ENCODE measurements at regions not wholly inside any gene's neighbourhood (a gene's known extent, or its start where the extent isn't known, plus 50 kb on each side); places are given as distances from the start of the nearest gene placed in this dataset.

DNA sequence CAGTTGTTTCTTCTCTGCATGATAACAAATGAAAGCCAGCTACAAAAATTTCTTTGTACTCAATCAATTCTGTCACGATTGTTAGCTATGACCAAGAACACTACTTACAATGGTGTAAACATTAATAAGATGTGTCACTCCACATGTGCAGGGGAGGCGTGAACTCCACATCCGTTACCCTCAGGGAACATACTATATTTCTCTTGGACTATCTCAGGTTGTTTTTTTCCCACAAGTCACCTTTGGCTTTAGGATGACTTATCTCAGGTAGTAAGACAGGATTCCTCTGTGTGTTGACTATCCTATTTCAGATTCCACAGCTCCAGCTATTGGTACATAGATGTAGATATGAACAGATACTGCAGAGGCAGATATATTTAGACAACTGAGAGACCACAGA is 423.3 kb upstream of the GRM7 start:
- TF ChIP-seq POLR2AphosphoS5 (IDR thresholded peaks at IDR 0.05) (no peak), POLR2A (IDR thresholded peaks at IDR 0.05) (no peak)
- TF ChIP-seq, protein P1, sequence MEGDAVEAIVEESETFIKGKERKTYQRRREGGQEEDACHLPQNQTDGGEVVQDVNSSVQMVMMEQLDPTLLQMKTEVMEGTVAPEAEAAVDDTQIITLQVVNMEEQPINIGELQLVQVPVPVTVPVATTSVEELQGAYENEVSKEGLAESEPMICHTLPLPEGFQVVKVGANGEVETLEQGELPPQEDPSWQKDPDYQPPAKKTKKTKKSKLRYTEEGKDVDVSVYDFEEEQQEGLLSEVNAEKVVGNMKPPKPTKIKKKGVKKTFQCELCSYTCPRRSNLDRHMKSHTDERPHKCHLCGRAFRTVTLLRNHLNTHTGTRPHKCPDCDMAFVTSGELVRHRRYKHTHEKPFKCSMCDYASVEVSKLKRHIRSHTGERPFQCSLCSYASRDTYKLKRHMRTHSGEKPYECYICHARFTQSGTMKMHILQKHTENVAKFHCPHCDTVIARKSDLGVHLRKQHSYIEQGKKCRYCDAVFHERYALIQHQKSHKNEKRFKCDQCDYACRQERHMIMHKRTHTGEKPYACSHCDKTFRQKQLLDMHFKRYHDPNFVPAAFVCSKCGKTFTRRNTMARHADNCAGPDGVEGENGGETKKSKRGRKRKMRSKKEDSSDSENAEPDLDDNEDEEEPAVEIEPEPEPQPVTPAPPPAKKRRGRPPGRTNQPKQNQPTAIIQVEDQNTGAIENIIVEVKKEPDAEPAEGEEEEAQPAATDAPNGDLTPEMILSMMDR (IDR thresholded peaks at IDR 0.05 in 8 of 11, conservative IDR thresholded peaks at IDR 0.05 in 3 of 11) = no peak

Measured in spleen (tissue), 7 donors.